TTC549 (cell line): ENCODE measurements at regions not wholly inside any gene's neighbourhood (a gene's known extent, or its start where the extent isn't known, plus 50 kb on each side); places are given as distances from the start of the nearest gene placed in this dataset.
"Not testable (repeated sequence)": the region's sequence is repeated elsewhere in the genome, so short reads cannot be mapped to it uniquely, and the experiment has no call there.

ENCODE experiments used
- FAIRE-seq: peaks from 2 replicates; lab custom pipeline; 2012; peaks lifted over from hg19 to GRCh38; lab: Jason Lieb, UNC

DNA sequence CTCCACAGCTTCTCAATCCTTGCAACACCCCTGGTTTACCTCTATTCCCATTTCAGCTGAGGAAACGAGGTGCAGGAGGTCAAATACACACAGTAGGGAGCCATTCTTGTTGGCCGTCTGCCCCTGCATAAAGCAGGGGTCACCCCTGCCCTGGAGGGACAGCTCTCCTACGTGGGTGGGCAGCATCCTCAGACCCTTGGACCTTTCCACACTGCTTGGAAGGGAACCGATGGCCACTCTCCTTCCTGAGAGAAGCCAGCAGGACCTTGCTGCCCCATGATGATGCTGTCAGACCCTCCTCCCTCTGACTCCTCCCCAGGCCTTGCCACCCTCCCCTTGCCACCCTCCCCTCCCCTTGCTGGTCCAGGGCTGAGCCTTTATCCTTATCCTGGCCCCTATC is 121.1 kb upstream of the SYT13 start:
- no peak for FAIRE-seq

DNA sequence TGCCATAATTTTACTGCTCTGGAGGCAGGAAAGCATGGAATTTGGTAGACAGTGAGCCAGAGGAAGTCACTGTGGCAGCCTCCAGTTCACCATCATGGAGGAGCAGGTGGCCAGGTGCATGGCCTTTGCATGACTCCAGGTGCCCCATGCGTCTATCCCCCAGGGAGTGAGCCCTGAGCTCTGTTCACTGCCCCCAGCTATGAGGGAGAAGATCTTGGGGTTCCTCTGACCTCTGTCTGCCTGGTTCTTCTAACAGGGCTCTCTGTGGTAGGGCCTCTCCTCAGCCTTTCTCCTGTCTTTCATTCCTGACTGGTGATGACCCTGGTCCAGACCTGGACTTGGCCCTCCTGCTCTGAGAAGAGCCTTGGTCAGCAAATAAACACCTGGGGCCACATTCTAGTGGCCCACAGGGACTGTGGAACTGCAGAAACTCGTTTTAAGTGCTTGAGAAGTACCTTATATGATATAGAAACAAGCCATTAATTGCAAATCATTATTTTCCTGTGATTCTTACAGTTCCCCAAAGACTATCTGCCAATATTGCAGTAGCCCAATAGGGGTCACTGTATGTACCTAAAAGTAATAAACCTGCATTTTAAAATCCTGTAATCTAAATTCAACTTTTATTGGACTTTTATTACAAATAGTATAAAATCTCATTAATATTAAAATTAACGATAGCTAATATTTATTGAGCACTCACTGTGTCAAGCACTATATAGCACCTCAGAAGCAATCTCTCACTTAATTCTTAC is 120.0 kb upstream of the SYT13 start:
- FAIRE-seq: no peak

DNA sequence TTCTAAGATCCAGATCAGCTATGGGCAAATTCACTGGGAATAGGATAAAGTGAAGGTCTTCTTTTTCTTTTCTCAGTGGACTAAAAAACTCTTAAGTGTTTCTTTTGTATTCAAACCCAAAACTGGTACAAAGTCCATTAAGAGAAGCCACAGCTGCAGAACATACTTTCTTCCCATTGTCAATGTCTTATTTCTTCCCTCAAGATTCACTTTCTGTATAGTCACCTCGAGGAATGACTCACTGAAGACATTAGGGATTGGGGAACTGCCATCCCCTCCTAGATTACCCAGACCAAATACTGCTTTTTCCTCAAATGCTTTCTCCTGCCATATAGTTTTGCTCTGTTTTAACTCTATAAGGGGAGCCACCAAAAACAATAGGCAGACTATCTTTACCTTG is 117.4 kb upstream of the SYT13 start:
- not testable (repeated sequence) for FAIRE-seq

DNA sequence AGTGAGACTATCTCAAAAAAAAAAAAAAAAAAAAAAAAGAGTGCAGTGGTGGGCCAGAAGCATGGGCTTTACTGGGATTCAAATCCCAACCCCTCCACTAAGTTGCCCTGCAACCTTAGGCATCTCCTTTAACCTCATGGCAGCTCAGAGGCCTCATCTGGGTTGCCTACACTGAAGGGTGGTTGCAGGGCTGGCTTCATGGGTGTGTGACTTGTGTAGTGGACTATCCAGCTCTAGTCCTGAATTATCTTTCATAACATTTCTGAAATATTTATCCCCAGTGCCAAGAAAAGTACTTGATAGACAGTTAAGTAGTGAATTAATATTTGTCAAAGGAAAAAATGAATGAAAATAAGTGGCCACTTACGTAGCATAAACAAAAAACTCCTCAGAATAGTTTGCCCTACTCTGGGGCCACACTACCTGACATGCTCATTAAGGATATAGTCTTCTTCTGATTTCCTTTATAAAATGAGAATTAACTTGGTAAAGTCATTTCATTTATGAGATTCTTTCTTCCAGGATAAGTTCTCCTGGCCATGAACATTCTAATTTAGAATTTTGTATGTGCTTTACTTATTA is 116.0 kb upstream of the SYT13 start:
- no peak for FAIRE-seq

DNA sequence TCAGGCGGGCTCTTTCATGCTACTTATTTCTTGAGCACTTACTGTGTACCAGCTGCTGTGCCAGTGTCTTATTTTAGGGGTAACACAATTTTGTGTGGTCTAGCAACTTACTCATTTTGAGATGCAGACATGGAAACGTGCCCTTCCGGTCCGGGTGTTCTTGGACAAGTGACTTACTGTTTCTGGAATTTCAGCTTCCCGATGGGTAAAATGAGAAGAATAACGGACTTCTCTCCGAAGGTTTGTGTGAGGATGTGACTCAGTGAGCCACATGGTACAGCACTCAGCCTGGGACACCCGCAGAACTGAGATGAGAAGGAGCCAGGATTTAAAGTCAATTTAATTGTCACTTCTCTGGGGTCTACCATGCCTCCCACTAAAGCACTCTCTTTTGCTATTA is 114.5 kb upstream of the SYT13 start:
- FAIRE-seq: no peak

DNA sequence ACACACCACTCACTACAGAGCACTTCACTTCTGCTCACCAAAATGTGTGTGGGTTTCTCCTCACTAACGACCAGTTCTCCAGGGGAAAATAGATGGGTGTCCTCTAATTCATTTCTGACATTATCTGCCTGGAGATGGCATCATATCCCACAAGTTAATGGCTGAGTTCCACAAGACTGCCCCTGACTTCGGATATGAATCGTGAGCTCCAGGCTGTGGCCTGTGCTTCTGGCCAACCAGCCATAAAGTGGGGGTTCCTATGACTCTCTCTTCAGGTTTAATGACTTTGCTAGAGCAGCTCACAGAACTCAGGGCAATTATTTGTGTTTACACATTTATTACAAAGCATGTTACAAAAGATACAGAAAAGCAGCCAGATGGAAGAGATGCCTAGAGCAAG is 113.0 kb upstream of the SYT13 start:
- no peak for FAIRE-seq

DNA sequence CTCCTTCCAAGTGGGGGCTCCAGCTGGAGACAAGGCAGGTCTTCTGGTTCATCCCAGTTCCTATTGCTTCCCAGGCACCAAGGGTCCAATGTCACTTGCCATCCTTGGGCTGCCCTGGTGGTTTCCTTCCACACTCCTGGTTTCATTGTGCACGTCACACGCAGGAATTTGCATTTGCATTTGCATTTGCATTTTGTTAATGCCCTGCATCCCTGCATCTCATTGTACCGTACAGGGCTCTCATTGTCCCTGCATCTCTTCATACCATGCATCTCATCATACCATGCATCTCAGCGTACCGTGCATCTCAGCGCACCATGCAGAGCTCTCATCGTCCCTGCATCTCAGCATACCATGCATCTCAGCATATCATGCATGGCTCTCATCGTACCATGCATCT is 112.2 kb upstream of the SYT13 start:
- FAIRE-seq: no peak

DNA sequence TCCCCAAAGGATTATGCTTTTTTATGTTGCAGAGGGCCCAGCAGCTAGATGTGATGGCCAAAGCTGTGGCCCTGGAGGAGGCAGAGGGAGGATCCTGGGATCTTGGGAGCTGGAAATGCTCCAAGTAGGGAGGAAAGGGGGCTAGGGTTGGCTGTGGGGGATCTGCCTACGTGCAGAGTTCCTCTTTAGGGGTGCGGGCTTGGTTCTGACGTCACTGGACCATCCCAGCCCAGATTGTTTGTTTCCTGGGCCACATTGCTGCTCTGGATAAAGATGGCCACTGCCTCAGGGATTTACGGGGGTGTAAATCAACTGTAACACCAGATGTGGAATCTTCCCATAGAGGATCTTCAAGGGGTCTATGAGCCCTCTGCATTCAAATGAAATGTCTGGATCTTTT is 110.3 kb upstream of the SYT13 start:
- FAIRE-seq: no peak

DNA sequence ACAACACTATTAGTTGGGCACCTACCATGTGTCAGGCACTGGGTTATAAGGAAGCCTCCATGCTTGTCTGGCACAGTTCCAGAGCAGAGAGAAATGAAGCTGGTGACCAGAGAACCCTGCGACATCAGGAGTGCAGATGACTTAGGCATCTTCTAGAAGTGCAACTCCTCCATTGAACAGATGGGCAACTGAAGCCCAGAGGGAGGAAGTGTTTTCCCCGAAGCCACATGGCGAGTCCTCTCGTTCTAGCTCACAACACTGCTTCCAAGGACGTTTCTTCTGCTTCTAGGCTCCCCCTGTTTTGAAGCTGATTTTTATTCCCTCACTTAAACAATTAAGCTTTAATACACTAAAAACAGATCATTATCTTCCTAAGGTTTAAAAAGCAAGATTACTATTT is 109.8 kb upstream of the SYT13 start:
- FAIRE-seq: no peak

DNA sequence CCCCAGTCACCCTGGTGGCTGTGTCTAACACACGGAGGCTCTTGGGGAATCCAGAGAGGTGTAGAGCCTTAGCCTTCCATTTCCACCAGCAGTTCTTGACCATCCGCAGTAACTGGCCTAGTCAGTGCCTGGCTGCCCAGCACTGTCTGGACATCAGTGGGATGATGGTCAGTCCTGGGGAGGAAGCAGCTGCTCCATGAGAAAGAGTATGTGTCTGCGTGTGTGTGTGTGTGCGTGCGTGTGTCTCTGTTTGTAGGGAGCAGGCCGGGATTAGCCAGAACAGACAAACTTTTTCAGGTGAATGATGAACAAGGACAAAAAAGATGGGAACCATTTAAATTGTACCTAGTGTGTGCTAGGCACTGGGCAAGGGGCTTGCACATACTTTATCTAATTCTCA is 109.3 kb upstream of the SYT13 start:
- FAIRE-seq: no peak

DNA sequence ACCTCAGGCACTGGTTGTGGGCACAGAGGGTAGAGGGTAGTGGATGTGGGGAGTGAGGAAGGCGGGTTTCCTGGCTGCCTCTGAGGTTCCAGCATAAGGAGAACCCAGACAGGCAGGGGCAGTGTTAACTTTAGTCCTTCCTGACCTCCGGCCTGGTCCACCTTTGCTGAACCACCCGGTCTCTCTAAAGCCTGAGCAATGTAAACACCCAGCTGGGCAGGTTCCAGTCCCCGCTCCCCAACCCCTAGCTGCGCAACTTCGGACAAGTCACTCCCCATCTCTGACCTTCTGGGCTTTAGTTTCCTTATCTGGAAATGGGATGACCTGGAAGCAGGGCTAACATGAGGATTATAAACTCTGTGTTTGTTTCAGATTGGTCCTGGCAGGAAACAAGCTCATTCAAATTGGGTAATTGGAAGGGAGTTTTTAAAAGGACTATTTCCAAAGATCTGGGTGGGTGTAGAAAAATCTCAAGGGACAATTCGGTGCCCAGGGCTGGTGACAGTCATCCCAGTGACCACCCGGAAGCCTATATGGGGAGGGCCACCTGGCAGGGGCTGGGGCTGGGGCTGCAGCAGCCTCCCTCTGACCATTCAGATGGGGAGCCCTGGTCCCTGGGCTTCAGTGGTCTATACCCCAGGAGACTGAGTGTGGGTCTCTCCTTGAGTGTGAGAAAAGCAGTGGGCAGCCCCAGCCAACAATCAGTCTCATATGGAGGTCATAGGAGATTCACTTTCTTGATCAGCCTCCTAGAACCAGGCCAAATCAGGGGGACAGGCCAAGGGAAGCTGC is 108.3 kb upstream of the SYT13 start:
- no peak for FAIRE-seq

DNA sequence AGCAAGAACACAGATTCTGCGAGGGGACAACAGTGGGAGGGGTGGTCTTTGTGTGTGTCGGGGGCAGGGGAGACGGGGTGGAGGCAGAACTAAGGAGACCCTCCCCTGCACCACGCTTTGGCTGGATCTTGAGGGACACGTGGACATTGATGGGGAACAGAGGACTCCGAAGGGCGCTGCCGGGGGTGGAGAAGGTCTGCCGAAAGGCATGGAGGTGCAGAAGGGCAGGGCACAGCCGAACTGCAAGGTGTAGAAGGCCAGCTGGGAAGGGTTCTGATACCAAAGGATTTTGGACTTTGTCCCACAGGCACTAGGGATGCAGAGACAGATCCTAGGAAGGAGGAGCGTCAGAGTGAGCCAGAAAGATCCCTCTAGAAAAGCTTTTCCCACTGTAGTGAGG is 107.7 kb upstream of the SYT13 start:
- no peak for FAIRE-seq

DNA sequence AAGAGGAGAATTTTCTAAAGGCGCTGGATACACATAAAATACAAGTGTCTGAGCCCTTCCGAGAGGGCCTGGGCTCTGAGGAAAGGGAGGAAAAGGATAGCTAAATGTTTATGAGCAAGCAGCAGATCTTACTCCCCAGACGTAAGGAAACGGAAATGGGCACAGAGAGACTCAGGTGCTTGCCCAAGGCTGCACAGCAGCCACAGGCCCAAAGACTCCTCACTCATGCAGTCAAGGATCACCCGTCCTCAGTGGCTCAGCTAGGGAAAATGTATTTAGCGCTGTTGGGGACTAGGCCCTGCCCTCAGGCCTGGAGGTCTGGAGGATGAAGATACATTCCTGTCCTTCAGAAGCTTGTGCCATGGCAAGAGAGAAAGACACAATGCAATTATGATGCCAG is 107.2 kb upstream of the SYT13 start:
- FAIRE-seq: no peak

DNA sequence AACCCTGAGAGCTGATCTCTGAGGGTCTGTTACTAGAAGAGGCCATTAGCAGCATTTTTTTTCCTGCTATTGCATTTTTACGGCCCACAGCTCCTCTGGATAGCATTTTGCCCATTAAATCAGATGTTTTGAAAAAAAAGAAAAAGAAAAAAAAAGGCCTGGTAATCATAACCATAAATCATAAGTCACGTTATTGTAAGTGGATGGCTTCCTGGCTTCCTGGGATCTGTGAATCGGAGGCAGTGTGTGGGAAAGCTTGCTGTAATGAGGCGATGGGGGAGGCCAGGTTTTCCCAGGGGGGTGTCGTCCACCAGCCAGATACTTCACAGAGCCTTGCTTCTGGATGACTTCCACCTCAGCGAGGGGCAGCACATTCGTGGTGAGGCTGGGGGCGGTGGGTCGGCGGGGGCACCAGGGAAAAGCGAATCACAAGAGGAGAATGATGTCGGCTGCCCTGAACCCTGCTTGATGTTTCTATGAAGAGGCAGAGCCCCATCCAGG is 106.5 kb upstream of the SYT13 start:
- no peak for FAIRE-seq

DNA sequence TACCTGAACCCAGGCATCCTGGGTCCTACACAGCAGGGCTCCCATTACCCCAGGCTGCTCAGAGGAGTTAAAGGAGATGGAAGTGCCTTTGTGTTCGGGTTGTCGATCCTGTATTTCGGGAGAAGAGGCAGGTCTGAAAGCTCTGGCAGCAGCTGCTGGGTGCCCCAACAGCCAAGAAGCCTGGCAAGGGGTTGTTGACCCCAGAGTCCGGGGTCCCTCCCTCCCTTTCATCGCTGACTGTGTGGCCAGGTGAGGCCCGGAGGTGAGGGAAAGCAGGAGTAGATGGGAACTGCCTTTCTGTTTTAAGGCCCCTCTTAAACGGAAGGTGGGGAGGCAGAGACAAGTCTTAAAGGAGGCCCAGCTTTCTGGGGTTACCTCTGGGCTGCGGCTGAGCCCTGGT is 106.0 kb upstream of the SYT13 start:
- no peak for FAIRE-seq

DNA sequence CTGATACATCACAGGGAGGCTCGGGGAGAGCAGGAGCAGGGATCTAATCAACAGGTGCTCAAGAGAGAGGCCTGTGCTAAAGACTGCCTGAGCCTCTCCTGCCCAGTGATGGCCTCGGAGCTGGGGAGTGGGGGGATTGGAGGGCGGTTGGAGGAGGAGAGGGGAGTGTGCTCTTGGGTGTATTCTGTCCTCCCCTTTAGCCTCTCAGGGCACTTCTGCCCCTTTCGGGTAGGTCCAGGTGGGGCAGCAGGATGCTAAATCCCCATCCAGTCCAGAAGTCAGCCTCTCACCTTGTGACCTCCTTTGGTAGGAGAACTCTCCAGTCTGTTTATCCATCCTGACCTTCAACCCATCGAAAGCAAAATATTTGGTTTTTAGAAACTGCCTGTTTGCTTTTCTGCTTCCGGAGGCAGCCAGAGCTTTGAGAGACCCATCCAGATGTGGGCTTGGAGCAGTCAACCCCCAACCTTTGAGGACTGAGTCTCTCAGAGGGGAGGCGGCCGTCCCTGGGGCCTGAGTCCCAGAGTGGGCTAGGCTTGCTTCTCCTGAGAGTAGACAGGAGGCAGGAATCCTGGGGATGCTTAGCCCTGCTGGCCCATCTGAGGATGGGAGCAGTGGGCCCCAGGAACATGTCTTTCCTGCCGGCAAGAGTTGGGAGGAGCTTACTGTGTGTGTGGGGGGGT is 105.2 kb upstream of the SYT13 start:
- FAIRE-seq: no peak

DNA sequence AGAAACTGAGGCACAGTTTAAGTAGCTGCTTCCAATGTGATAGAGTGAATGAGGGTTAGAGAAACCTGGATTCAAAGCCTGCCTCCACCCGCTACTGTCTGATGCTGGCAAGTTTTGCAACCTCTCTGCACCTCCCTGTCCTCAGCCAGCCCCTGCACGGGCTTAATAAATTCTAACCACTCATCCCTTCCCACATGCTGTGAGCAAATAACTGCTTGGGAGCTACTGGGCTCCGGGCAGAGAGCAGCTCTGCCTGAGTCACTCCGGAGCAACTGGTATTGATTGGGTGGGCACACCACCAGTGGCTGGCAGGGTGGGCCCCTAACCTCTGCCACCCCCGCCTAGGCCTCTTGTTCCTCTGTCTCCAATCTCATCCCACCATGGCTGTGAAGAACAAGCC is 104.3 kb upstream of the SYT13 start:
- no peak for FAIRE-seq

DNA sequence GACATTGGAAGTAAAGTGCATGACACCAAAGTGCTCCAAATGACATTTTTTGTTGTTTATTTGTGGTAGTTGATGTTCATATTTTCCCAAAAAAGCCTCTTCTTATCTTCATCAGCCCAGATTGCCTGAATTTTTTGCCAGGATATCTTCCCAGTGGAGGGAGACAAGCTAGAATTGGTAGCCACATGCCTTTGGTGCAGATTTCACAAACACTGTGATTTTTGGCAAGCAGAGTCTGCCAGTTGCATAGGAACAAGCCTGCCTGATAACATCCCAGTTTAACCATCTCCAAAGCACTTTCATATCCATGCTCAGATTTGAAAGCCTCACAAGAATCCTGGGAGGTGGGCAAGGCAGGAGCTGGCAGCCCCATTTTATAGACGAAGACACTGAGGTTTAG is 102.3 kb upstream of the SYT13 start:
- FAIRE-seq: no peak

DNA sequence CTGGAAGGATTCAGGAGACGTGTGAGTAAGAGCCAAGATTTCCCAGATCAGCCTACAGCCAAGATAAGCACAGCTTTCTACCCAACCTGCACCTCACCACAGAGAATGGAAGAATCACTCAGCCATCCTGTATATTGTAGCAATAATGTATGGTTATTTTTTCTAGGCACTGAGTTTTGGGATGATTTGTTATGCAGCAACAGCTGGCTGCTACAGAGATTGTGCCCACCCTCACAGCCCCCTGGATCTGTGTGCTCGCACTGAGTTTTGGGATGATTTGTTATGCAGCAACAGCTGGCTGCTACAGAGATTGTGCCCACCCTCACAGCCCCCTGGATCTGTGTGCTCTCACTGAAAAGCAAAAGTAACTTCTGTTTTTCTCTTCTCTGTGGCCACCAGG is 101.7 kb upstream of the SYT13 start:
- not testable (repeated sequence) for FAIRE-seq

DNA sequence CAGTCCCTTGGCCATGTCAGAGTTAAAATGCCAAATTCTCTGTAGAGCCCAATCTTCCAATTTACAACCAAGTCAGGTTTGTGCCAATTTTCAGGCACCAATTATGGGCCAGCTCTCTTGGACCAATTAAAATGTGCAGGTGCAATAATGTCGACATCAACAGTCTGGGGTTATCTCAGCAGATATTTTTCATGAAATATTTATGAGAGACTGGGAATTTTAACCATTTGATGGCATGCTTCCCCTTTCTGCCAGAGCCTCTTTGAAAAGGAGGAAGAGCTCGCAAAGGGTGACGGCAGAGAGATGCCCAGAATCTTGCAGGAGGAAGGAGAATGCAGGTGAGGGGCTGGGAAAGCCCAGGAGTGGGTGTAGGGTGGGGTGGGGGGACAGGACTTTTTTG is 100.8 kb upstream of the SYT13 start:
- no peak for FAIRE-seq

DNA sequence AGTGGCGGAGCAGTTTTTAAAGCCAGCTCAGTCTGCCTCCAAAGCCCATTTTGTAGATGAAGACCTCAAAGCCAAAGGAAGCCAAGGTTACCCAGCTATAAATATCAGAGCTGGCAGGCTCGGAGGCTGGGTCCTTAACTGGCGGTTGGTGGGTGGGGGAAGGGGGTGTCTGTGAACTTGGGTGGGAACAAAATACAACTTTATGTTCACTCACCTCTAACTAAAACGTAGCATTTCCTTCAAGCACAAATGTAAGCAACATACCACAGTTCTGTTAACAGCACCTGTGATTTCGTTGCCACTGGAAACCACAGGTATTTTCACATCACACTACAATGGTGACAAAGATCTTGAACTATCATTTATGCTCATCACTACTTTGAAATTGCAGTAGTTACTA is 99.7 kb upstream of the SYT13 start:
- FAIRE-seq: no peak

DNA sequence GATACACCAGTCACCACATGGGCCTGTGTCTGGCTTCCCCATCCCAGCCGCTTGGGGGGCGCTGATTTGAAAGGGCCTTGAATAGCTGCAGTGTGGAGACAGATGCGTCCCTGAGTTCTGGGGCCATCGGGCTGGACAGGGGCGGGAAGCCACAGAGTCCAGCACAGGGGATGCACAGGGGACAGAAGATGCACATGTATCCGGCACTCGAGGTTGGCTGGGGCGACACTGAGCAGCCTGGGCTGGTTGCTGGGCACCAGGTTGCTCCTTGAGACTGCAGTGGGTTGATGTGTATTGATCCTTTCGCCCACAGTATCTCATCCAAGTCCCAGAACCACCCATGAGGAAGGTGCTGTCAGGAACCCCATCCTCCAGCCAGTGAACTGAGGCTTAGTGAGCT is 99.3 kb upstream of the SYT13 start:
- FAIRE-seq: no peak

DNA sequence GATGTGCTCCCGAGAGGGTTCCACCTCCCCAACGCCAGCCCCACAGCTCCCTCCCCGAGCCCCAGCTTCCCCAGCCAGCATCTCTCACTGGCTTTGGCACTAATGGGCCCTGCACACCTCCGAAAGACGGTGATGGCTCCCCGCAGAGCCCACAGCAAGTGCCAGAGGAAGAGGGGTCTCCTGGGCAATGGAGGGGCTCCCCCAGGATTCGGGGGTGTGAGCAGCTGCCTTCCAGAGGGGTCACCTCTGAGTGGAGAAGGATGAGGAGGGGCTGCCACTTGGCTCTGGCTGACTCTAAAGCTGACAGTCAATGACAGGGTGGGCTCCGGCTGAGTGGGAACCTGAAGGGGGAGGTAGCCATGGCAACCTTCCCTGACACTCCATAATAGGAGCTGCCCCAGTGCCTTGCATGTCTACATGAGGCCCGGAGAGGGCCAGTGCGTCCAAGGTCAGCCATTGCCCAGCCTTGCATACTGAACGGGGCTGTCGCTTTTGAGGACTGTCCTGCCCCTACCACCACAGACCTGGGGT is 98.6 kb upstream of the SYT13 start:
- no peak for FAIRE-seq
